ENCODE measurements at regions not wholly inside any gene's neighbourhood (a gene's known extent, or its start where the extent isn't known, plus 50 kb on each side); places are given as distances from the start of the nearest gene placed in this dataset.

- Mint-ChIP-seq H3K9me3 (no peaks in the 10 kb centered on the region), H3K4me3 (no peak overlapping the region), H3K27me3 (ENCODE audit: insufficient read depth) (peaks cover 2% of the 10 kb centered on the region), H3K27ac (no peak overlapping the region), H3K4me1 (ENCODE audit: low read depth) (no peaks in the 10 kb centered on the region), H3K36me3 (ENCODE audit: low read depth) (no peaks in the 10 kb centered on the region)
- intact Hi-C loops (cut with micrococcal nuclease), result no loop called here
- no peak for DNase-seq (ENCODE audit: low spot score)
These were observed 285.3 kb upstream of the RASGEF1B start for GRCh38 chr4:81756973-81757372.

GRCh38 chr4:81756042-81756441 lies 284.3 kb upstream of the RASGEF1B start:
- no peak overlapping the region for H3K4me3 Mint-ChIP-seq
- intact Hi-C loops (cut with micrococcal nuclease), result no loop called here
- no peak for DNase-seq (ENCODE audit: low spot score)
- H3K9me3 Mint-ChIP-seq, result no peaks in the 10 kb centered on the region
- no peak overlapping the region for H3K27ac Mint-ChIP-seq
- H3K36me3 Mint-ChIP-seq (ENCODE audit: low read depth), result no peaks in the 10 kb centered on the region
- peaks cover 2% of the 10 kb centered on the region for H3K27me3 Mint-ChIP-seq (ENCODE audit: insufficient read depth)
- no peaks in the 10 kb centered on the region for H3K4me1 Mint-ChIP-seq (ENCODE audit: low read depth)

GRCh38 chr4:81754169-81754568 lies 282.5 kb upstream of the RASGEF1B start:
- DNase-seq (ENCODE audit: low spot score), result no peak
- no peaks in the 10 kb centered on the region for H3K36me3 Mint-ChIP-seq (ENCODE audit: low read depth)
- intact Hi-C loops (cut with micrococcal nuclease), result no loop called here
- H3K4me1 Mint-ChIP-seq (ENCODE audit: low read depth), result no peaks in the 10 kb centered on the region
- no peak overlapping the region for H3K27ac Mint-ChIP-seq
- no peaks in the 10 kb centered on the region for H3K9me3 Mint-ChIP-seq
- peaks cover 2% of the 10 kb centered on the region for H3K27me3 Mint-ChIP-seq (ENCODE audit: insufficient read depth)
- no peak overlapping the region for H3K4me3 Mint-ChIP-seq

- intact Hi-C loops (cut with micrococcal nuclease), result no loop called here
- no peaks in the 10 kb centered on the region for H3K9me3 Mint-ChIP-seq
These were observed 280.0 kb upstream of the RASGEF1B start for GRCh38 chr4:81751531-81752289.

GRCh38 chr4:81747242-81747930 lies 275.7 kb upstream of the RASGEF1B start:
- H3K9me3 Mint-ChIP-seq, result no peaks in the 10 kb centered on the region
- no peak overlapping the region for H3K4me3 Mint-ChIP-seq
- H3K36me3 Mint-ChIP-seq (ENCODE audit: low read depth), result no peaks in the 10 kb centered on the region
- DNase-seq (ENCODE audit: low spot score), result no peak
- no peaks in the 10 kb centered on the region for H3K4me1 Mint-ChIP-seq (ENCODE audit: low read depth)
- intact Hi-C loops (cut with micrococcal nuclease), result no loop called here
- no peak overlapping the region for H3K27ac Mint-ChIP-seq
- no peaks in the 10 kb centered on the region for H3K27me3 Mint-ChIP-seq (ENCODE audit: insufficient read depth)

More at GRCh38 chr4:81751531-81752289, 280.0 kb upstream of the RASGEF1B start:
- no peaks in the 10 kb centered on the region for H3K4me1 Mint-ChIP-seq (ENCODE audit: low read depth)
- H3K27ac Mint-ChIP-seq, result no peak overlapping the region
- no peaks in the 10 kb centered on the region for H3K36me3 Mint-ChIP-seq (ENCODE audit: low read depth)
- no peak overlapping the region for H3K4me3 Mint-ChIP-seq
- H3K27me3 Mint-ChIP-seq (ENCODE audit: insufficient read depth), result peaks cover 2% of the 10 kb centered on the region
- DNase-seq (ENCODE audit: low spot score), result no peak

- Mint-ChIP-seq H3K9me3 (no peaks in the 10 kb centered on the region), H3K4me3 (no peak overlapping the region), H3K4me1 (ENCODE audit: low read depth) (no peaks in the 10 kb centered on the region), H3K36me3 (ENCODE audit: low read depth) (no peaks in the 10 kb centered on the region), H3K27me3 (ENCODE audit: insufficient read depth) (no peaks in the 10 kb centered on the region), H3K27ac (no peak overlapping the region)
- DNase-seq (ENCODE audit: low spot score), result no peak
- intact Hi-C loops (cut with micrococcal nuclease), result no loop called here
These were observed 275.1 kb upstream of the RASGEF1B start for GRCh38 chr4:81746773-81747172.

GRCh38 chr4:81746071-81746470 lies 274.4 kb upstream of the RASGEF1B start:
- no peak overlapping the region for H3K4me3 Mint-ChIP-seq
- DNase-seq (ENCODE audit: low spot score), result no peak
- intact Hi-C loops (cut with micrococcal nuclease), result no loop called here
- no peaks in the 10 kb centered on the region for H3K4me1 Mint-ChIP-seq (ENCODE audit: low read depth)
- H3K9me3 Mint-ChIP-seq, result no peaks in the 10 kb centered on the region
- no peaks in the 10 kb centered on the region for H3K27me3 Mint-ChIP-seq (ENCODE audit: insufficient read depth)
- H3K27ac Mint-ChIP-seq, result no peak overlapping the region
- H3K36me3 Mint-ChIP-seq (ENCODE audit: low read depth), result no peaks in the 10 kb centered on the region

- H3K27ac Mint-ChIP-seq, result no peak overlapping the region
- no peaks in the 10 kb centered on the region for H3K9me3 Mint-ChIP-seq
- intact Hi-C loops (cut with micrococcal nuclease), result no loop called here
- H3K4me3 Mint-ChIP-seq, result no peak overlapping the region
- H3K36me3 Mint-ChIP-seq (ENCODE audit: low read depth), result no peaks in the 10 kb centered on the region
- H3K4me1 Mint-ChIP-seq (ENCODE audit: low read depth), result no peaks in the 10 kb centered on the region
- no peaks in the 10 kb centered on the region for H3K27me3 Mint-ChIP-seq (ENCODE audit: insufficient read depth)
- no peak for DNase-seq (ENCODE audit: low spot score)
These were observed 273.3 kb upstream of the RASGEF1B start for GRCh38 chr4:81745050-81745449.

GRCh38 chr4:81743731-81744435 lies 272.2 kb upstream of the RASGEF1B start:
- Mint-ChIP-seq H3K4me1 (ENCODE audit: low read depth) (no peaks in the 10 kb centered on the region), H3K9me3 (no peaks in the 10 kb centered on the region), H3K27me3 (ENCODE audit: insufficient read depth) (peaks cover 2% of the 10 kb centered on the region), H3K27ac (no peak overlapping the region), H3K4me3 (no peak overlapping the region), H3K36me3 (ENCODE audit: low read depth) (no peaks in the 10 kb centered on the region)
- no peak for DNase-seq (ENCODE audit: low spot score)
- intact Hi-C loops (cut with micrococcal nuclease), result no loop called here

- DNase-seq (ENCODE audit: low spot score), result no peak
- Mint-ChIP-seq H3K4me1 (ENCODE audit: low read depth) (no peaks in the 10 kb centered on the region), H3K27me3 (ENCODE audit: insufficient read depth) (peaks cover 2% of the 10 kb centered on the region), H3K36me3 (ENCODE audit: low read depth) (no peaks in the 10 kb centered on the region), H3K4me3 (no peak overlapping the region), H3K27ac (no peak overlapping the region), H3K9me3 (no peaks in the 10 kb centered on the region)
- intact Hi-C loops (cut with micrococcal nuclease), result no loop called here
These were observed 268.8 kb upstream of the RASGEF1B start for GRCh38 chr4:81740487-81740886.

GRCh38 chr4:81738891-81739290 lies 267.2 kb upstream of the RASGEF1B start:
- Mint-ChIP-seq H3K9me3 (no peaks in the 10 kb centered on the region), H3K36me3 (ENCODE audit: low read depth) (no peaks in the 10 kb centered on the region), H3K27me3 (ENCODE audit: insufficient read depth) (peaks cover 3% of the 10 kb centered on the region), H3K27ac (no peak overlapping the region), H3K4me3 (no peak overlapping the region), H3K4me1 (ENCODE audit: low read depth) (no peaks in the 10 kb centered on the region)
- DNase-seq (ENCODE audit: low spot score), result no peak
- intact Hi-C loops (cut with micrococcal nuclease), result no loop called here

GRCh38 chr4:81737865-81738559 lies 266.3 kb upstream of the RASGEF1B start:
- peaks cover 3% of the 10 kb centered on the region for H3K27me3 Mint-ChIP-seq (ENCODE audit: insufficient read depth)
- H3K4me3 Mint-ChIP-seq, result no peak overlapping the region
- no peaks in the 10 kb centered on the region for H3K9me3 Mint-ChIP-seq
- H3K27ac Mint-ChIP-seq, result no peak overlapping the region
- no peaks in the 10 kb centered on the region for H3K36me3 Mint-ChIP-seq (ENCODE audit: low read depth)
- DNase-seq (ENCODE audit: low spot score), result no peak
- H3K4me1 Mint-ChIP-seq (ENCODE audit: low read depth), result no peaks in the 10 kb centered on the region
- intact Hi-C loops (cut with micrococcal nuclease), result no loop called here

- Mint-ChIP-seq H3K36me3 (ENCODE audit: low read depth) (no peaks in the 10 kb centered on the region), H3K9me3 (no peaks in the 10 kb centered on the region), H3K27ac (no peak overlapping the region), H3K4me3 (no peak overlapping the region), H3K27me3 (ENCODE audit: insufficient read depth) (peaks cover 3% of the 10 kb centered on the region), H3K4me1 (ENCODE audit: low read depth) (no peaks in the 10 kb centered on the region)
- no peak for DNase-seq (ENCODE audit: low spot score)
- intact Hi-C loops (cut with micrococcal nuclease), result no loop called here
These were observed 264.6 kb upstream of the RASGEF1B start for GRCh38 chr4:81736324-81736723.

Measured in activated T-helper 1 cell treated with anti-CD3 and anti-CD28 coated beads, Interleukin-12 subunit alpha, Interleukin-12 subunit beta, Interleukin-2, Interleukin-4 antibody, amounts not matched to agents 30 ng/mL and 10 ng/mL and 1 ng/mL, durations not matched to agents 14 hours and 24 hours and 36 hours (primary cell).